A673 (cell line): ENCODE measurements at regions not wholly inside any gene's neighbourhood (a gene's known extent, or its start where the extent isn't known, plus 50 kb on each side); places are given as distances from the start of the nearest gene placed in this dataset.

Experiments used
- BruUV-seq: library from RNA; stranded (reverse); fragments of 400-500 nt; replicated peaks from 2 replicates; lab custom pipeline; 2021; lab: Mats Ljungman, UMichigan
- CTCF ChIA-PET: fragments of 300-600 bp; sonication (Branson Sonifier 250); formaldehyde crosslinking; loops from one replicate; lab custom pipeline; 2022; ENCODE audit warnings: antibody characterized with exemption; lab: Charles Lee
- POLR2A ChIA-PET: fragments of 300-600 bp; sonication (Branson Sonifier 250); formaldehyde crosslinking; loops from one replicate; lab custom pipeline; 2022; ENCODE audit warnings: antibody characterized with exemption; ENCODE audit not compliant: low non-redundant PET; lab: Charles Lee
- DNase-seq: peaks from one replicate; pipeline ENCODE4 v3.0.0-alpha.2; 2015; ENCODE audit warnings: low spot score
- H3K27ac ChIP-seq: fragments of 200-600 bp; sonication (generic); 2 replicates; pipeline ENCODE4 v1.5.1; 2016; ENCODE audit warnings: mixed run types, low read depth, mild to moderate bottlenecking, mixed read lengths, antibody characterized with exemption, low read length; ENCODE audit not compliant: poor library complexity, severe bottlenecking
- H3K27me3 ChIP-seq: fragments of 200-600 bp; sonication (generic); replicated peaks from 2 replicates; pipeline ENCODE4 v1.6.1; 2017; ENCODE audit warnings: mixed run types, low read depth, mild to moderate bottlenecking, mixed read lengths, antibody characterized with exemption, low read length; ENCODE audit not compliant: insufficient read depth, poor library complexity
- H3K36me3 ChIP-seq: fragments of 200-600 bp; sonication (generic); 2 replicates; pipeline ENCODE4 v1.6.1; 2016; ENCODE audit warnings: mixed run types, mild to moderate bottlenecking, mixed read lengths, antibody characterized with exemption, low read length; ENCODE audit not compliant: insufficient read depth, poor library complexity, severe bottlenecking
- H3K4me1 ChIP-seq: fragments of 200-600 bp; sonication (generic); 2 replicates; pipeline ENCODE4 v1.6.1; 2017; ENCODE audit warnings: mixed run types, mild to moderate bottlenecking, mixed read lengths, antibody characterized with exemption, low read length; ENCODE audit not compliant: insufficient read depth, poor library complexity, severe bottlenecking
- H3K4me3 ChIP-seq: fragments of 200-600 bp; sonication (generic); 2 replicates; pipeline ENCODE4 v1.5.1; 2016; ENCODE audit warnings: low read depth, mixed run types, mild to moderate bottlenecking, mixed read lengths, low read length; ENCODE audit not compliant: poor library complexity, severe bottlenecking
- H3K9me3 ChIP-seq: fragments of 200-600 bp; sonication (generic); 2 replicates; pipeline ENCODE4 v1.6.1; 2016; ENCODE audit warnings: mixed run types, low read depth, mild to moderate bottlenecking, mixed read lengths, antibody characterized with exemption, low read length; ENCODE audit not compliant: poor library complexity, severe bottlenecking
- CTCF ChIP-seq: fragments of 300-800, 200-600 bp; sonication (generic); conservative IDR thresholded peaks from 2 replicates; pipeline ENCODE4 v1.5.1; 2017; ENCODE audit warnings: low read depth, mild to moderate bottlenecking, antibody characterized with exemption, low read length, moderate library complexity, mixed read lengths
- EZH2 ChIP-seq: fragments of 200-600 bp; sonication (generic); IDR thresholded peaks from 2 replicates; pipeline ENCODE4 v1.6.1; 2017; ENCODE audit warnings: borderline replicate concordance, low read depth, mild to moderate bottlenecking, mixed read lengths, antibody characterized with exemption, low read length; ENCODE audit not compliant: poor library complexity, severe bottlenecking
- intact Hi-C: fragments of 100-400 bp; cut with micrococcal nuclease; formaldehyde crosslinking; loops from one replicate; pipeline ENCODE4 v1.10.0; 2022; ENCODE audit not compliant: unreplicated experiment

DNA sequence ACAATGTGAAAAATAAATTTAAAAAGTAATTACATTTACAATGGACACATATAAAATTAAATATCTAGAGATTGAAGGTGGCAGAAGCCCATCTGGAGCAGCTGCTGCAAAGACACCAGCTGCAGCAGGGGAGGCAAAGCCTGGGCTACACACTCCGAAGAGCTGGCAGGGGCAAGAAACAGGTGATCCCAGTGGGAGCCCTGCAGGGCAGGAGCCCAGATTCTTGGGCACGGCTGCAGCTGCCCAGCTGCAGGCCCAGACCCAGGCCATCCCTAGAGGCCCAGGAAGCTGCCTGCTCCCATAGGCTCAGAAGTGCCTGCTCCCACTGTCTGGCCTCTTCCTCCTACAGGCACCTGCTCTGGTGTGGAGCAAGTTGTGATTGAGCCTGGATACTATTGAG lies 1547.9 kb upstream of the SPRY2 start:
- Histone ChIP-seq H3K4me3 (no peak overlapping the region), H3K36me3 (no peaks in the 10 kb centered on the region), H3K9me3 (no peaks in the 10 kb centered on the region), H3K27ac (no peak overlapping the region), H3K27me3 (no peaks in the 10 kb centered on the region), H3K4me1 (no peaks in the 10 kb centered on the region)
- CTCF ChIA-PET: no interaction called here
- TF ChIP-seq CTCF: no peak
- no peak for TF ChIP-seq EZH2
- POLR2A ChIA-PET: no interaction called here
- no TSS peak for BruUV-seq
- DNase-seq: no peak
- intact Hi-C loops: no loop called here

DNA sequence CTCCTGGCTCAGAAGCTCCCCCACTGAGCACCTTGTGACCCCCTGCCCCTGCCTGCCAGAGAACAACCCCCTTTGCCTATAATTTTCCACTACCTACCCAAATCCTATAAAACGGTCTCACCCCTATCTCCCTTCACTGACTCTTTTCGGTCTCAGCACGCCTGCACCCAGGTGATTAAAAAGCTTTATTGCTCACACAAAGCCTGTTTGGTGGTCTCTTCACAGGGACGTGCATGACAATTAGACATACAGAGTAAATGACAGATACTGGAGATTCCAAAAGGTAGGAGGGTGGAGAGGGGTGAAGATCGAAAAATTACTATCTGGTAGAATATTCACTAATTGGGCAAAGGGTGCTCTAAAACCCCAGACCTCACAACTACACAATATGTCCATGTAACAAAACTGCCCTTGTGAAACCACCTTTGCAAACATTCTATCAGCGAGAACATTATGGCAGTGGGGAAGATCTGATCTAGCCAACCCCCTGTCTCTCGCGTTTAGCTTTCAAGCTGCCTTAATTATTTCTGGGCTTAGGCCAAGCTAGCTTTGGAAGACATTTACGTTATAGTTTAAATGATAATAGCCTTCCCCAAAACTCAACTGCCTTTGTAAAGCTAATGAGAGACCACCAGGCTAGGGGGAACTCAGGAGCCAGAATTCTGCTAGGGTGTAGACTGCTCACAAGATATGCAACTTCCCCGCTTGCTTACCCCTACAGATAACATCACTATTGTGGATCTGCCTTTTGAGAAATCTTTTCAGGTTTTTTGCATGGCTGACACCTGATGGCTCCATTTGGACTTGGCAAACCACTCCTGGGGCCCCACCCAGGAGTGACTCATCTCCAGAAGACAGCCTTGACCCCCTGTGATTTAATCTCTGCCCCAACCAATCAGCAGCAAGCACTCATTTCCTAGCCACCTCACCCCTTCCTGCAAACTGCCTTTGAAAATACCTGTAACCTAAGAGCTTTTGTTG lies 1534.0 kb upstream of the SPRY2 start:
- Histone ChIP-seq H3K4me1 (no peaks in the 10 kb centered on the region), H3K4me3 (no peak overlapping the region), H3K9me3 (no peaks in the 10 kb centered on the region), H3K36me3 (no peaks in the 10 kb centered on the region), H3K27me3 (no peaks in the 10 kb centered on the region), H3K27ac (no peak overlapping the region)
- TF ChIP-seq EZH2: no peak
- TF ChIP-seq CTCF: no peak
- DNase-seq: peak; percentile 1
- CTCF ChIA-PET: interaction anchor here (0.6 kb wide), 1 partner anchor 63 kb away, joined by 3 read pairs; no protein-coding TSS in a partner anchor
- POLR2A ChIA-PET: no interaction called here
- intact Hi-C loops: loop anchor here (5.0 to 10.0 kb wide), 2 partner anchors 388 to 810 kb away; no protein-coding TSS in a partner anchor
- no TSS peak for BruUV-seq

DNA sequence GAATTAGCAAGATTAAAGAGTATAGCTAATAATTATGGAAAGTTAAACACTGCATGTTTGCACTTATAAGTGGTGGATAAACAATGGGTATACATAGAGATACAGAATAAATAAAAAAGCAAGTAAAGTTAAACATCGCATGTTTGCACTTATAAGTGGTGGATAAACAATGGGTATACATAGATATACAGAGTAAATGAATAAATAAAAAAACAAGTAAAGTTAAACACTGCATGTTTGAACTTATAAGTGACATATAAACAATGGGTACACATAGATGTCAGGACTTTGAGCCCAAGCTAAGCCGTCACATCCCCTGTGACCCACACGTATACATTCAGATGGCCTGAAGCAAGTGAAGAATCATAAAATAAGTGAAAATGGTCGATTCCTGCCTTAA lies 1533.3 kb upstream of the SPRY2 start:
- Histone ChIP-seq H3K27me3 (no peaks in the 10 kb centered on the region), H3K36me3 (no peaks in the 10 kb centered on the region), H3K9me3 (no peaks in the 10 kb centered on the region), H3K27ac (no peak overlapping the region), H3K4me1 (no peaks in the 10 kb centered on the region), H3K4me3 (no peak overlapping the region)
- TF ChIP-seq EZH2 (no peak), CTCF (no peak)
- POLR2A ChIA-PET: no interaction called here
- intact Hi-C loops: loop anchor here (10.0 kb wide), 1 partner anchor 809 kb away; no protein-coding TSS in a partner anchor
- DNase-seq: no peak
- CTCF ChIA-PET: no interaction called here
- BruUV-seq: no TSS peak
